Neuron (in vitro differentiated cells): ENCODE measurements at regions not wholly inside any gene's neighbourhood (a gene's known extent, or its start where the extent isn't known, plus 50 kb on each side); places are given as distances from the start of the nearest gene placed in this dataset.

Source experiments
- H2AFZ ChIP-seq: one replicate; pipeline ENCODE4 v1.6.1; 2013; ENCODE audit warnings: low read depth, mild to moderate bottlenecking, inconsistent platforms, low read length, moderate library complexity
- H3K27me3 ChIP-seq: one replicate; pipeline ENCODE4 v1.6.1; 2013; ENCODE audit warnings: low read length; ENCODE audit not compliant: insufficient read depth
- H3K36me3 ChIP-seq: one replicate; pipeline ENCODE4 v1.6.1; 2013; ENCODE audit warnings: low read length; ENCODE audit not compliant: insufficient read depth
- H3K4me1 ChIP-seq: one replicate; pipeline ENCODE4 v1.6.1; 2013; ENCODE audit warnings: low read length; ENCODE audit not compliant: insufficient read depth
- H3K4me3 ChIP-seq: 2 replicates; pipeline ENCODE4 v1.5.1; 2013; ENCODE audit warnings: mild to moderate bottlenecking, low read length, moderate library complexity
- H3K9me3 ChIP-seq: one replicate; pipeline ENCODE4 v1.6.1; 2013; ENCODE audit warnings: low read length

DNA sequence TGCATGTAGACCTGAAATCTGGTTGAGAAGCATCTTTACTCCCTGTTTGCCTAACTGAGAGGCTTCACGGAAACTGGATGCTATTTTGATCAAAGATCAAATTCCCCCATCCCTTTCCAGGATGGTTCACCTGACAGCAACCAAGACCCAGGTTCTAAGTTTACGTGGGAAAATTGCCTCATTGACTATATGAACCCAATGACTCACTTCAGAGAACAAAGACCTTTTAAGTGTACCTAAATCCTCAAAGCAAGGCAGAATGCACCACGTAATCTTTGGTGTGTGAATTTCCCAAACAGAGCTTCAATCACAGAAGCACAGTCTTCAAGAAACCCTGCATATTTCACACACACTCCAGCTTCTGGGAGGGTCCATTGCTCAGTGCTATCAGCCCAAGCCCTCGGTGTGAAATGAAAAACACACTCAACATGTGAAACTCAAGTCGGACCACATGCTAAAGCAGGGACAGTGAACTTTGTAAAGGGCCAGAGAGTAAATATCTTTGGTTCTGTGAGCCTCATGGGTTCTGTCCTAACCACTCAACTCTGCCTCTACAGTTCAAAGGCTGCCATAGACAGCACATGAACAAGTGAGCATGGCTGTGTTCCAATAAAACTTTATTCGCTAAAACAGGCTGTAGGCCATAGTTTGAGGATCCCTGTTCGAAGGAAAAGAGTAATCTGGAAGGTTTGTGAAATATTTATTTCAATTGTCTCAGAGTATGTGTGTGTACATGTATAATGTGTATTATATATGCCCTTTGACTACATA lies 275.6 kb upstream of the FOXK1 start:
- Histone ChIP-seq H3K27me3 (no peaks in the 10 kb centered on the region), H3K4me3 (no peak overlapping the region), H2AFZ (no peak overlapping the region), H3K9me3 (no peaks in the 10 kb centered on the region), H3K4me1 (no peaks in the 10 kb centered on the region), H3K36me3 (no peaks in the 10 kb centered on the region)

GRCh38 chr7:4409946-4410345 lies 272.1 kb upstream of the FOXK1 start:
- Histone ChIP-seq H2AFZ (no peak overlapping the region), H3K27me3 (no peaks in the 10 kb centered on the region), H3K9me3 (peaks cover 3% of the 10 kb centered on the region), H3K4me1 (no peaks in the 10 kb centered on the region), H3K36me3 (no peaks in the 10 kb centered on the region), H3K4me3 (no peak overlapping the region)

- H3K27me3 ChIP-seq = no peaks in the 10 kb centered on the region
- peak overlapping the region; percentile 13 for H2AFZ ChIP-seq
- no peak overlapping the region for H3K4me3 ChIP-seq
- no peaks in the 10 kb centered on the region for H3K36me3 ChIP-seq
- no peaks in the 10 kb centered on the region for H3K4me1 ChIP-seq
- peaks cover 3% of the 10 kb centered on the region for H3K9me3 ChIP-seq
Observed at GRCh38 chr7:4416396-4417056, 265.6 kb upstream of the FOXK1 start.

GRCh38 chr7:4428526-4428925 lies 253.6 kb upstream of the FOXK1 start:
- Histone ChIP-seq H3K4me1 (no peaks in the 10 kb centered on the region), H3K27me3 (no peaks in the 10 kb centered on the region), H2AFZ (no peak overlapping the region), H3K36me3 (no peaks in the 10 kb centered on the region), H3K9me3 (peaks cover 3% of the 10 kb centered on the region), H3K4me3 (no peak overlapping the region)

- Histone ChIP-seq H3K4me1 (no peaks in the 10 kb centered on the region), H2AFZ (no peak overlapping the region), H3K36me3 (no peaks in the 10 kb centered on the region), H3K27me3 (peaks cover 4% of the 10 kb centered on the region), H3K4me3 (no peak overlapping the region), H3K9me3 (peaks cover under 1% of the 10 kb centered on the region)
Observed at GRCh38 chr7:4430227-4430626, 251.9 kb upstream of the FOXK1 start.

GRCh38 chr7:4434306-4434705 lies 247.8 kb upstream of the FOXK1 start:
- Histone ChIP-seq H2AFZ (no peak overlapping the region), H3K36me3 (no peaks in the 10 kb centered on the region), H3K4me3 (no peak overlapping the region), H3K27me3 (peaks cover 10% of the 10 kb centered on the region), H3K4me1 (no peaks in the 10 kb centered on the region), H3K9me3 (no peaks in the 10 kb centered on the region)

- H3K9me3 ChIP-seq = no peaks in the 10 kb centered on the region
- H3K36me3 ChIP-seq = no peaks in the 10 kb centered on the region
- no peaks in the 10 kb centered on the region for H3K4me1 ChIP-seq
- peaks cover 10% of the 10 kb centered on the region for H3K27me3 ChIP-seq
- H2AFZ ChIP-seq = no peak overlapping the region
- no peak overlapping the region for H3K4me3 ChIP-seq
Observed at GRCh38 chr7:4436361-4436895, 245.7 kb upstream of the FOXK1 start.

- Histone ChIP-seq H3K36me3 (no peaks in the 10 kb centered on the region), H3K27me3 (peaks cover 10% of the 10 kb centered on the region), H3K9me3 (no peaks in the 10 kb centered on the region), H3K4me1 (no peaks in the 10 kb centered on the region), H3K4me3 (no peak overlapping the region), H2AFZ (no peak overlapping the region)
Observed at GRCh38 chr7:4436936-4437335, 245.2 kb upstream of the FOXK1 start.

DNA sequence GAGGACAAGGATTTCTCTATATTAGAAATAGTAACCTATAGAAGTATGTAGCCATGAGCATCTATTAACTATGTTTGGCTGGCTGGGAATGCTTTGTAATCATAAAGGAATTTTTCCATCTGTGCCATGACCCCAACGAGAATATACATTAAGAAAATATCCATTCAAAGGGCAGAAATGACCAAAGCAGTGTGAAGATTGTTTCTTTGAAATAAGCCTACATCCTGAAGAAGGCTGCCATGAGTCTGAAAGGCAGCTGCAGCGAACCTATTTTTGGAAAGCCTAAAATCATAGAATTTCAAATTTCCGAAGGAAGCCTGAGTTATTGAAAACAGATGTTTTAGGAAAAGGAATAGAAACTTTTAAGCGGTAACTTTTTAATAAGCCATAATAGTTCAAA lies 244.2 kb upstream of the FOXK1 start:
- Histone ChIP-seq H3K4me1 (no peaks in the 10 kb centered on the region), H3K36me3 (no peaks in the 10 kb centered on the region), H3K4me3 (no peak overlapping the region)

DNA sequence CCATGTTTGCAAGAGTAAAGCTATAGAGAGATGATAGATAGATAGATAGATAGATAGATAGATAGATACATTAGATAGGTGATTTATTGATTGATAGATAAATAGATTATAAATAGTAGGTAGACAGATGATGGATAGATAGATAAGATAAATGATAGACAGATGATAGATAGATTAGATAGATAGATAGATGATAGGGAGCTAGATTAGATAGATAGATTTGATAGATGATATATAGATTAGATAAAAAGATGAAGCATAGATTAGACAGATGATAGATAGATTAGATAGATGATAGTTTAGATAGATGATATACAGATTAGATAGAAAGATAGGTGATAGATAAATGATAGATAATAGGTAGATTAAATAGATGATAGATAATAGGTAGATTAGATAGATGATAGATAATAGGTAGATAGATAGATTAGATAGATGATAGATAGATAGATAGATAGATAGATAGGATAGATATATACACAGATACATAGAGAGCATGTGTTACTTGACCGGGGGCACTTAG lies 243.3 kb upstream of the FOXK1 start:
- peaks cover 10% of the 10 kb centered on the region for H3K27me3 ChIP-seq
- H3K4me1 ChIP-seq = no peaks in the 10 kb centered on the region
- no peaks in the 10 kb centered on the region for H3K36me3 ChIP-seq
- no peak overlapping the region for H2AFZ ChIP-seq
- H3K4me3 ChIP-seq = no peak overlapping the region
- H3K9me3 ChIP-seq = no peaks in the 10 kb centered on the region

More for the DNA sequence above, 244.2 kb upstream of the FOXK1 start:
- Histone ChIP-seq H3K27me3 (peaks cover 10% of the 10 kb centered on the region), H2AFZ (no peak overlapping the region), H3K9me3 (no peaks in the 10 kb centered on the region)

- Histone ChIP-seq H3K4me3 (no peak overlapping the region), H3K9me3 (no peaks in the 10 kb centered on the region), H3K27me3 (peaks cover 10% of the 10 kb centered on the region), H2AFZ (no peak overlapping the region), H3K4me1 (no peaks in the 10 kb centered on the region), H3K36me3 (no peaks in the 10 kb centered on the region)
Observed at GRCh38 chr7:4439444-4439843, 242.7 kb upstream of the FOXK1 start.

DNA sequence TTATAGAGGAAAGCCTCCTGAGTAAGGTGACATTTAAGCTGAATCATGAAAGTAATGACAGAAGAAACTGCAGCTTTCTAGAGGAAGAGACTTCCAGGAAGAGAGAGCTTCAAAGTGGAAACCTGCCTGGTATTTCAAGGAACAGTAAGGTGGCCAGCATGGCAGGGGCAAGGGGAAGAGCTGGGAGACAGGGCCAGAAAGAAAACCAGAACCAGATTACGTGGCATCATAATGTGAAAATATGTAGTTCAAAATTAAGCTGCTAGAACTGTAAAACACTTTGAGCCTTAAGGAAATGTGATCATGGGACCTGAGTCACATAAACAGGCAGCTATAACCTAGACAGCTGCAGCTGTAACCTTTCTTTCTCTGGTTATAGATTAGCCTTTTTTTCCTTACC lies 238.0 kb upstream of the FOXK1 start:
- Histone ChIP-seq H3K9me3 (no peaks in the 10 kb centered on the region), H2AFZ (no peak overlapping the region), H3K4me3 (no peak overlapping the region), H3K4me1 (no peaks in the 10 kb centered on the region), H3K36me3 (no peaks in the 10 kb centered on the region), H3K27me3 (no peaks in the 10 kb centered on the region)

- Histone ChIP-seq H3K4me1 (no peaks in the 10 kb centered on the region), H3K27me3 (no peaks in the 10 kb centered on the region), H3K9me3 (no peaks in the 10 kb centered on the region), H3K4me3 (no peak overlapping the region), H2AFZ (no peak overlapping the region), H3K36me3 (no peaks in the 10 kb centered on the region)
Observed at GRCh38 chr7:4445777-4446176, 236.3 kb upstream of the FOXK1 start.
